GM18505 (cell line): ENCODE measurements at regions not wholly inside any gene's neighbourhood (a gene's known extent, or its start where the extent isn't known, plus 50 kb on each side); places are given as distances from the start of the nearest gene placed in this dataset.
"Not testable (repeated sequence)": the region's sequence is repeated elsewhere in the genome, so short reads cannot be mapped to it uniquely, and the experiment has no call there.

Source experiments
- ATAC-seq: cut with Tn5 transposase; IDR thresholded peaks from one replicate; pipeline ENCODE4 v1.9.1; 2021; ENCODE audit not compliant: unreplicated experiment
- POLR2A ChIP-seq: IDR thresholded peaks from 4 replicates; pipeline ENCODE4 v1.6.1; 2011; ENCODE audit warnings: borderline replicate concordance; ENCODE audit not compliant: insufficient read depth, insufficient read length; ENCODE audit errors: extremely low read depth

DNA sequence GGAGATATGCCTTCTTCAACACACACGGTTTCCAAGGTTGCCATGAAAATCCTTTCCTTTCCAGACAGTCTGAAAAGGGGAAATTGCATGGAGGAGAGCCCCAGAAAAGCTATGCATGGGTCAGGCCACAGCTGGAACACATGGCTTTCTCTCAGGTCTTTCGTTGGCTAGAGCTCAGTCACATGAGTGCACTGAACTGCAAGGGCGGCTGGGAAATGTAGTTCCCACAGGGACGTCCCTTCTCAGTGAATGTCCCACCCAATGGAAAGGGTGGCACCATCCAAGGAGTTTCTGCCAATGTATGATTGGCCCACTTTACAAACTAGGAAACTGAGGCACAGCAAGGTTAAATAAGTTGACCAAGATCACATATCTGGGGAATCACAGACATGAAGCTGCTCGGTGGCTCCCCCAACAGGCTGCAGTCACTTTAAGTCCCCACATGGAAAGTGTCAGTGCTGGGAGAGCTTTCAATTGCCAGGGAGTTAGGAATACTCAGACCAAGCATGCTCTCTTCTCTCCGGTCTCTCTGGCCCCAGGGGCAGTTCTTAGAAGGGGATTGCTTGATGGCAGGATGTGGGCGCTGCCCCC is 571.3 kb downstream of the GLRX3 start:
- no peak for ATAC-seq

DNA sequence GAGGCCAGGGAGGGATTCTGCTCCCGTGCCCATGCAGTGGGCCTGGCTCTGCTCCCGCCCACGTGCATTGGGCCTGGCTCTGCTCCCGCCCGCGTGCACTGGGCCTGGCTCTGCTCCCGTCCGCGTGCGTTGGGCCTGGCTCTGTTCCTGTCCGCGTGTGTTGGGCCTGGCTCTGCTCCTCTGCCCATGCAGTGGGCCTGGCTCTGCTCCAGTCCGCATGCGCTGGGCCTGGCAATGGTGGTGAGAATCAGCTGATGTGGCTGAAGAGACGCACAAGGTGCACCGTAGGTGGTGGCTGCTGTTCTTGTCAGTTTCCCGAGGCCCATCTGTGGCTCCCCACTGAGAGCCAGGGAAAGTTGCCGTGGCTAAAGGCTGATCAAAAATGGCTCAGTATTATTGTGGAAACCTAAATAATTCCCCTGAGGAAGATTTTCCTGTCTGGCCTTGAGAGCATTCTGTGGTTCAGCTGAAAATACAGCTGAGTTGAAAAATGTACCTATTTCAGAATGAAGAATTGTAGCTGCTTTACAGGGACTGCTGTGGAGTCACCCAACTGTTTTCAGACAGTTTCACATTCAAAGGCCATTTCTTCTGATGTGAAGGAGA is 572.4 kb downstream of the GLRX3 start:
- ATAC-seq, result no peak
- no peak for TF ChIP-seq POLR2A

More for the DNA sequence above, 571.3 kb downstream of the GLRX3 start:
- TF ChIP-seq POLR2A, result no peak

DNA sequence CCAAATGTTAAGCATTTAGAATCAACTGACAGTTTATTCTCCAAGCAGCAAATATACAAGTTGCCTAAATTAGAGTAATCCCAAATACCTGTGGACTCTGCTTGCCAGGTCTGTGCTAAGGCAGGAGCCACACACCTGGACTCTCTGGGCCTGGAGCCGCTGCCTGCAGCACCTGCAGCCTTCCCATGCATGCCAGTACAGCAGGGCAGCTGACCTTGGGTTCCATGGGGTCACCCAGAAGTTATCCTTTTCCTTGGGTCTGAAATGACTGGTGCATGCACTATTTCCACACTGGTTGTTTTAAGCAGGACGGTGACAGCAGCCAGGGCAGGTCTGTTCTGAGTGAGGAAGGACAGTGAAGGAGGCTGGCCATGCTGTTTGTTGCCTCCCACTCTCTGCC is 573.2 kb downstream of the GLRX3 start:
- no peak for ATAC-seq
- no peak for TF ChIP-seq POLR2A

DNA sequence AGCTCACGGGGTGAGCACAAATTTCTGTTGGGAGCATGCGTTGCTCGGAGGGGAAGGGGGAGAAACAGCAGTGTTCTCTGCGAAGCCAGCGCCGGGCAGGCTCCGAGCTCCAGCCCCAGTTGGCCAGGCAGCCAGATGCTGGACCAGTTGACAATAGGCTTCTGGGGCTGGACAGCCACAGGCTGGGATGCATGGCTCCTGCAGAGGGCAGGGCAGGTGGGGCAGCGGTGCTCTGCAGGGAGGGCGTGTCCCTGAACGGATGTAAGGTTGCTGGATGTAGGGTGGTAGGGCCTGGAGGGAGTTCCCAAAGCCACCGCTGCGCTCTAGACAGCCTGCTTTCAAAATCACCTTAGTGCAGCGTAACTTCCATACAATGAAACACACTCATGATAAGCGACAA is 574.9 kb downstream of the GLRX3 start:
- no peak for ATAC-seq

DNA sequence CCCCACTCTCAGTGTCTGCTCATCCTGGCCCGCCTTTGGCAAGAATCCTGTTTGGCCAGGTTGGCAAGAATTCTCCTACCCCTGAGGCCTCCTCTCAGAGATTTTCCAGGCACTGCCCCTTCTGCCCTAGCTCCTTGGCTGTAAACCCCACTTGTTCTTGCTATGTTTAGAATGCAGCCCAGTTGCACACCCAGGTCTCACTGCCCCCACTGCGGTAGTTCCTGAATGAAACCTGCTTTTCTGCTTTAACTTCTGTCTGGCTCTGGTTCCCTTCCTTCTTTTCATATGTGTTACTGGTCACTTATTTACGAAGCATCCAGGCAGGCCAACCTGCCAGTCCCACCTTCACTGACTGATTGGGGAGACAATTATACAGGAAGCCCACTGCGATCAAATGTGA is 576.9 kb downstream of the GLRX3 start:
- no peak for TF ChIP-seq POLR2A

More for the DNA sequence above, 574.9 kb downstream of the GLRX3 start:
- no peak for TF ChIP-seq POLR2A

DNA sequence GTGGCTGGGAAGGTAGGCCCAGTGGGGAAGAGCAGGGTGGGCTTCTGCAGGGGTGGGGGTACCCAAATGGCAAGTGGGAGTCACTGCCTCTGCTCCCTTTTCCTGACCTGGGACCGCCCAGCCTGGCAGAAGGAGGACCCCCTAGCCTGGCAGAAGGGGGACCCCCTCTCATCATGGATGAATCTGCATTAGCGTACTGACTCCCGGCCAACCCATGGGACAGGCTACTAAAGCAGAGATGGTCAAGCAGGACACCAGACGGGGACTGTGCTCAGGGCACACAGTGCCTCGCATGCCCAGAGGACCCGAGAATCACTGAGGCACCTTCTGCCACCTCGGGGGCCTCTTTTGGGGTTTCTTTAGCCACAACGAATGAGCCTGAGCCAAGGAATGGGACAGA is 577.5 kb downstream of the GLRX3 start:
- ATAC-seq, result no peak
- no peak for TF ChIP-seq POLR2A

More for the DNA sequence above, 576.9 kb downstream of the GLRX3 start:
- ATAC-seq, result no peak

DNA sequence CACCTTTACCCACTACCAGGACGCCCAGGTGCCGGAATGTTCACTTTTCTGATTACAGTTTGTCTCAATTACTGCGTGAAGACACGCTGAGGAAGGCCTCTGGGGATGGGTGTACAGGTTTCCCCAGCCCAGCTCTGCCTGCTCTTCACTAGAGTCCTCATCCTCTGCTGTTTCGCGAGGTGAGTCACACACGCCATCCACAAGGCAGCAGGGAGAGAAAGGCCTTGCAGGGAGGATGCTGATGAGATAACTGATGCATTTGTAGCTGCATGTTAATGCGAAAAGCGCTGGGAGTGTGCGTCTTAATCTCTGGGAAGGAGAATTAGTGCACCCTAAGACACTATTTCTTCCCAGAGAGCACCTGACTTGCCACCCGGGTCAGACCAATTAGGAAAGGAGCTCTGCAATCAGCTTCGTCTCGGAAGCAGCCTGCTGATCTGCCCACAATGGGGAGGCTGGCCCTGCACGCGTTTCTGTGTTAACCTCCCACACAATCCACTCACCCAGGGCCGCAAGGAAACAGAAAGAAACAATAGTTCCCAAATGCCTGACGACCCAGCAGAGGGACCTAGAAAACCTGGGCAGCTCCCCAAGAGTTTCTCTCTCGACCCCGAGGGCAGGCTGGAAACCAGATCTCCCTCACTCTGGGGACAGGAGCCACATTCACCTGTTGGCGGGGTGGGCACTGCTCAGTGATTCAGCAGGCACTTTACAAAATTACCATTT is 578.7 kb downstream of the GLRX3 start:
- no peak for TF ChIP-seq POLR2A
- ATAC-seq, result no peak

DNA sequence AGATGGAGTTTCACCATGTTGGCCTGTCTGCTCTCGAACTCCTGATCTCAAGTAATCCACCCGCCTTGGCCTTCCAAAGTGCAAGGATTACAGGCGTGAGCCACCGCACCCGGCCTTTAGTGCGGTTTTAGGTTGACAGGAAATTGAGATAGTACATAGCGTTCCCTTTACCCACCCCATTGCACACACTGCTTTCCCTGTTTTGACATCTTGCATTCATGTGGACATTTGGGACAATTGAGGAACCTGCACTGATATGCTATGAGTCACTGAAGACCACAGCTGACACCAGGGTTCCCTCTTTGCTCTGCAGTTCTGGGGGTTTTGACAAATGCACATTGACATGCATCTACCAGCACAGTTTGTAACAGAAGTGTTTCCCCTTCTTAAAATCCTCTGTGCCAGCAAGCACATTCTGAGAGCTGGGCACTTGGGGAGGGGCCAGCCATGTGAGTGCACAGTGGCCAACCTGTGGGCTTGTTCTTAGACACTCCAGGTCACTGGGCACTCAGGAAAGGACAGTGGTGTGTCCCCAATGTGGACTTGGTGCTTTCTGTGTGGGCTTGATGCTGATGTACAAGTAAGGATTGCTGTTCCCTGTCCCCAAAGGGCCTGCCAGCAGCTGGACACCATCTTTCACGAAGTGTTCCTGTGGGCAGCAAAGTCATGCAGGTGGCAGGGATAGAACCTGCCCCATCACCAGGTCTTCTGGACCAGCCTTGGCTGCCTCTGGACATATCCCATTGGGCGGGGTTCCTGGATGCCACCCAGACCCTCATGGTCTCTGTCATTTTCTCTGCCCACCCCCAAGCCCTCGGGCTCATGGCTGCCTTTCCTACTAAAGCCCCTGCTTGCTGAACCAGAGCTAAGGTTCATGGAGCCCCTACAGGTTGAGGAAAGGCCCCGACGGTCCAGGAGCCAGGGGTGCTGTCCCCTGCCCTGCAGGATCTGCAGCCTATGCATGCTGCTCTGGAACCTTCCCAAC is 579.8 kb downstream of the GLRX3 start:
- no peak for TF ChIP-seq POLR2A
- ATAC-seq, result no peak

DNA sequence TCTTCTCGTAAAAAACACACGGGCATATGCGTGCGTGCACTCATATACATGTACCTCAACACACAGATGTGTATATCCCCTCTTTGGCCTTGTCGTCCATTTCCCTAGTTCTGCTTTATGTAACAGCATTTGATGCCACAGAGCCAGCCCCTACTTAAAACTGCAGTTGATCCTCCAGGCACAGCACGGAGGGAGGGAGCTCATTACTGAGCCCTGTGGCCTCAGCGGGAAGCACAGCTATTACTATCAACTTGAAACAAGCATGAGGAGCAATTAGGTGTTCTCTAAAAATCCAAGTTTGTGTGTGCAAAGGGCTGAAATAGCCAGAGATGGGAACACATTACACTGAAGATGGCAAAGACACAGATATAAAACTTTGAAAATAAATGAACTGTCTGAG is 580.9 kb downstream of the GLRX3 start:
- no peak for TF ChIP-seq POLR2A
- ATAC-seq, result no peak

DNA sequence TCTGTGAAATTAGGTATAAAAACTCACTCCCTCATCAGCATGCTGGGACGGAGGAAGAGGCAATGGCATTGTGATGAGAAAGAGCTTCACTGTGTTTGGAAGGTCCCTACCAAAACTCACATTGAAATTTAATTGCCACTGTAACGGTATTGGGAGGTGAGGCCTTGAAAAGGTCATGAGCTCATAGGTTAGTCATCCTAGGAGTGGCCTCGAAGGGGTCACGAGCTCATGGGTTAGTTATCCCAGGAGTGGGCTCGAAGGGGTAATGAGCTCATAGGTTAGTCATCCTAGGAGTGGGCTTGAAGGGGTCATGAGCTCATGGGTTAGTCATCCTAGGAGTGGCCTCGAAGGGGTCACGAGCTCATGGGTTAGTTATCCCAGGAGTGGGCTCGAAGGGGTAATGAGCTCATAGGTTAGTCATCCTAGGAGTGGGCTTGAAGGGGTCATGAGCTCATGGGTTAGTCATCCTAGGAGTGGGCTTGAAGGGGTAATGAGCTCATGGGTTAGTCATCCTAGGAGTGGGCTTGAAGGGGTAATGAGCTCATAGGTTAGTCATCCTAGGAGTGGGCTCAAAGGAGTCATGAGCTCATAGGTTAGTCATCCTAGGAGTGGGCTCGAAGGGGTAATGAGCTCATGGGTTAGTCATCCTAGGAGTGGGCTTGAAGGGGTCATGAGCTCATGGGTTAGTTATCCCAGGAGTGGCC is 582.7 kb downstream of the GLRX3 start:
- ATAC-seq, result not testable (repeated sequence)

DNA sequence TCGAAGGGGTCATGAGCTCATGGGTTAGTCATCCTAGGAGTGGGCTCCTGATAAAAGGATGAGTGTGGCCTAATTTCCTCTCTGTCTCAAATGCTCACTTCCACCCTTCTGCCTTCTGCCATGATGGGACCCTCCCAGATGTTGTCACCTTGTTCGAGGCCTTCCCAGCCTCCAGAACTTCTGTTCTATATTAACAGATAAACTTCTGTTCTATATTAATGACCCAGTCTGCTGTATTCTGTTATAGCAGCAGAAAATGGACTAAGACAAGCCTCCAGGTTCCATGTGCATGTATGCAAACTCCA is 583.2 kb downstream of the GLRX3 start:
- ATAC-seq, result no peak
- TF ChIP-seq POLR2A, result no peak

DNA sequence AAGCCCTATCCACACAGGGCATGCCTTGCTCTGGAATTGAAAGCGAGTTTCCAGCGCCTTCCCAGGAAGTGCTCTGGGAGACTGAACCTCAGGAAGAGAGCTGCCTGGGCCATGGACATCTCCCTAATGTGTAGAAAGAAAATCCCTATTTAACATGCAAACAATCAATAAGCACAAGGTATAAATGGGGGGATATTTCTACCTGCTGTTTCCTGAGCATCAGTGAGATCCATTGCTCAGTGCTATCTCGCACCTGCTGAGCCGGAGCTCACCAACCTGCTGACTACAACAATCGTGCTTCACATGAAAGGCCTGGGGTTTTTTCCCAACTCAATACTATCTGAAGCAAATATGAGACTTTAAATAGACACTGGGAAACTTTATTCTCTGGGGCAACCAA is 584.0 kb downstream of the GLRX3 start:
- no peak for ATAC-seq
- TF ChIP-seq POLR2A, result no peak

DNA sequence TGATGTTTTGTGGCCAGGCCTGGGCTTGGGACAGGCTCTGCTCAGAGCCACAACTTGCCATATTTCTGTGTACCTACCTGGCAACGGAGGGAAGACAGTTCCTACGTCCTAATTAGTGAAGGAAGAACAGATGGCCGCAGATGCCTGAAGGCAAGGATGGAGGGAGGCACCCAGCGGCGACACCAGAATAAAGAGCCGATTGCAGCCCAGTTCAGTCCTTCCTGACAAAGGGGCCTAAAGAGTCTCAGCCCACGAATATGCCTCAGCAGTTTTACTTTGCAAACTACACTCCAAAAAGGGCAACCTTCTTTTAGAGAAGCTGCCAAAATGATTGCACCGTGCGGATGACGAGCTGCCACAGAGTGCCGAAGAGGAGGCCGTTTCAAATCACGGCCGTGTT is 585.8 kb downstream of the GLRX3 start:
- TF ChIP-seq POLR2A, result no peak
- no peak for ATAC-seq

DNA sequence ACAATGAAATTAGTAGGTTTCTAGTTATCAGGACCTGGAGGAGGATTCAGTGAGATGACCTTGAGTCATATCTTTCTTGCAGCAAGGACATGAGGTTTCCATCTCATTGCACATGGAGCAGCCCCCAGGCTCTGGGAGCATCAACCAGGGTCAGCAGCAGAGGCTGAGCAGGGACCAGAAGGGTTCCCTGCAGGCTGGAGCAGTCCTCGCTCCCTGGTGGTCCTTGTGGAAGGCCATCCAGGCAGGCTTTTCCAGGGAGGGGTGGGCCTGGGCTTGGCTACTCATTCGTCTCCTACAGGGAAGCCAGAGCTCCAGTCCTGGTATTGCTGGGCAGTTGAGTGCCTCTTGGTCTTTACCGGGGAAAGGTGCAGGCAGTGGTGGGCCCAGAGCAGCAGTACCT is 587.5 kb downstream of the GLRX3 start:
- no peak for TF ChIP-seq POLR2A
- ATAC-seq, result no peak
